WERI-Rb-1 (cell line): ENCODE measurements at regions not wholly inside any gene's neighbourhood (a gene's known extent, or its start where the extent isn't known, plus 50 kb on each side); places are given as distances from the start of the nearest gene placed in this dataset.

Experiments
- DNase-seq: peaks from one replicate; pipeline ENCODE4 v3.0.0-alpha.2; 2020
- H3K27ac ChIP-seq: fragments of 250-450 bp; sonication (Bioruptor Pico); 2 replicates; pipeline ENCODE4 v1.5.1; 2020; ENCODE audit warnings: mild to moderate bottlenecking, moderate library complexity
- H3K27me3 ChIP-seq: fragments of 250-450 bp; sonication (Bioruptor Pico); 2 replicates; pipeline ENCODE4 v1.5.1; 2021; ENCODE audit warnings: mild to moderate bottlenecking, low read depth, moderate library complexity; ENCODE audit not compliant: insufficient read depth, severe bottlenecking
- H3K36me3 ChIP-seq: fragments of 250-450 bp; sonication (Bioruptor Pico); 2 replicates; pipeline ENCODE4 v1.5.1; 2020; ENCODE audit warnings: mild to moderate bottlenecking, moderate library complexity
- H3K4me3 ChIP-seq: 2 replicates; pipeline ENCODE4 v1.5.1; 2011; ENCODE audit warnings: low read depth, mild to moderate bottlenecking, control low read depth, low read length
- H3K9me3 ChIP-seq: fragments of 250-450 bp; sonication (Bioruptor Pico); 2 replicates; pipeline ENCODE4 v1.5.1; 2021; ENCODE audit warnings: mild to moderate bottlenecking, moderate library complexity; ENCODE audit not compliant: severe bottlenecking
- CTCF ChIP-seq: IDR thresholded peaks from 2 replicates; pipeline ENCODE4 v1.5.1; 2011; ENCODE audit warnings: low read depth, mild to moderate bottlenecking, control low read depth, inconsistent platforms, low read length

GRCh38 chr13:83470133-83470797 is 412.0 kb downstream of the SLITRK1 start:
- peaks cover 3% of the 10 kb centered on the region for H3K9me3 ChIP-seq
- no peak overlapping the region for H3K27ac ChIP-seq
- no peak overlapping the region for H3K4me3 ChIP-seq
- H3K36me3 ChIP-seq = no peaks in the 10 kb centered on the region
- no peak for DNase-seq
- no peak for TF ChIP-seq CTCF
- no peaks in the 10 kb centered on the region for H3K27me3 ChIP-seq

- no peak for DNase-seq
- no peaks in the 10 kb centered on the region for H3K9me3 ChIP-seq
- no peak overlapping the region for H3K4me3 ChIP-seq
- H3K36me3 ChIP-seq = no peaks in the 10 kb centered on the region
- no peak for TF ChIP-seq CTCF
- H3K27ac ChIP-seq = no peak overlapping the region
- H3K27me3 ChIP-seq = no peaks in the 10 kb centered on the region
Measured at GRCh38 chr13:83453723-83454122, 428.6 kb downstream of the SLITRK1 start.

- no peak for TF ChIP-seq CTCF
- DNase-seq = no peak
- Histone ChIP-seq H3K9me3 (no peaks in the 10 kb centered on the region), H3K36me3 (no peaks in the 10 kb centered on the region), H3K4me3 (no peak overlapping the region), H3K27ac (no peak overlapping the region), H3K27me3 (no peaks in the 10 kb centered on the region)
Measured at GRCh38 chr13:83453300-83453699, 429.0 kb downstream of the SLITRK1 start.

DNA sequence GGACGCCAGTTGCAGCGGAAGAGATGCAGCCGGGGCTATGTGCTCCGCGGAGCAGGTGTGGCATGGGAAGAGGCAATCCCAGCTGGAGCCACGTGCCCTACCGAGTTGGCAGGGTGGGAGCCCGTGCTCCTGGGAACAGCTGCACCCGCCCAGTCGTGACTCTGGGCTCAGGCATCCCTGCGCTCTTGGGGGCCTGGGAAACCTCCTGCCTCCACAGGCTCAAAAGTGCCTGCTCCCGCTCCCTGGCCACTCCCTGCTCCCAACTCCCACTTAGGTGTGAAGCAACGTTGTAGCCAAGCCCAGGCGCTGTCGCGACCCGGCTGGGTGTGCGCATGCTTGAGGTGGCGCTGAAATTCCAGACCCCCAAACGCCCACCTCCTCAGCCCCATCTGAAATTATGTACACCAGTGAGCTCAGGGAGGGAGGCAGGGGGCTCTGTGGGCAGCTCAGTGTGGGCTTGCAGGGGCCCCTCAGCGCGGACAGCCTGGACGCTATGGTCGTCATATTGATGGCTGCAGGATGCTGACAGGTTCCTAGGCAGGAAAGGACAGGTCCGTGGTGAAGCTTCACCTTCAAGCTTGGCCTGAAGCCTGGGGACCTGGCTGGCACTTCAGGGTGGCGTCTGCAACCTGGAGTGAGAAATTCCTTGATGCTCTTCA is 429.9 kb downstream of the SLITRK1 start:
- DNase-seq = no peak
- no peak for TF ChIP-seq CTCF
- H3K4me3 ChIP-seq = no peak overlapping the region
- H3K27me3 ChIP-seq = no peaks in the 10 kb centered on the region
- no peaks in the 10 kb centered on the region for H3K9me3 ChIP-seq
- no peak overlapping the region for H3K27ac ChIP-seq
- no peaks in the 10 kb centered on the region for H3K36me3 ChIP-seq

DNA sequence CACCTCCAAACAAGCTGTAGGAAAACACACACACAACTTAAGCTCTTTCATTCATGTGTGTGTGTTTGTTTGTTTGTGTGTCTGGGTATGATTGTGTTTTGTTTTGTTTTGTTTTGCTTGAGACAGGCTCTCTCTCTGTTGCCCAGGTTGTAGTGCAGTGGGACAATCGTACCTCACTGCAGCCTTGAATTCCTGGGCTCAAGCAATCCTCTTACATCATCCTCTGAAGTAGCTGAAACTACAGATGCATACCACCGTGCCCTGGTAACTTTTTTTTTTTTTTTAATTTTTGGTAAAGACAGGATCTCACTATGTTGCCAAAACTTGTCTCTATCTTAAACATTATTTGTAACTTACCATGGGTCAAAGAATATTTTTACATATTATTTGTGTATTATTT is 431.7 kb downstream of the SLITRK1 start:
- no peak overlapping the region for H3K4me3 ChIP-seq
- no peaks in the 10 kb centered on the region for H3K27me3 ChIP-seq
- no peak for DNase-seq
- no peaks in the 10 kb centered on the region for H3K9me3 ChIP-seq
- no peak overlapping the region for H3K27ac ChIP-seq
- no peaks in the 10 kb centered on the region for H3K36me3 ChIP-seq
- no peak for TF ChIP-seq CTCF
